Epithelial cell of esophagus (primary cell): ENCODE measurements at regions not wholly inside any gene's neighbourhood (a gene's known extent, or its start where the extent isn't known, plus 50 kb on each side); places are given as distances from the start of the nearest gene placed in this dataset.
A peak's percentile ranks its signal among the peaks of the same experiment; 100 is the strongest.
"Not testable (repeated sequence)": the region's sequence is repeated elsewhere in the genome, so short reads cannot be mapped to it uniquely, and the experiment has no call there.

ENCODE experiments used
- DNase-seq: peaks from one replicate; pipeline ENCODE4 v3.0.0; 2010; ENCODE audit warnings: low read depth
- H3K4me3 ChIP-seq: 2 replicates; pipeline ENCODE4 v1.5.1; 2011; ENCODE audit warnings: mild to moderate bottlenecking, low read length, control low read depth
- TF ChIP-seq, protein P1 (sequence below): IDR thresholded peaks from 2 replicates; pipeline ENCODE4 v1.5.1; 2011; ENCODE audit warnings: low read depth, mild to moderate bottlenecking, low read length, control low read depth, inconsistent platforms; ENCODE audit not compliant: insufficient read depth; ENCODE audit errors: missing control alignments

DNA sequence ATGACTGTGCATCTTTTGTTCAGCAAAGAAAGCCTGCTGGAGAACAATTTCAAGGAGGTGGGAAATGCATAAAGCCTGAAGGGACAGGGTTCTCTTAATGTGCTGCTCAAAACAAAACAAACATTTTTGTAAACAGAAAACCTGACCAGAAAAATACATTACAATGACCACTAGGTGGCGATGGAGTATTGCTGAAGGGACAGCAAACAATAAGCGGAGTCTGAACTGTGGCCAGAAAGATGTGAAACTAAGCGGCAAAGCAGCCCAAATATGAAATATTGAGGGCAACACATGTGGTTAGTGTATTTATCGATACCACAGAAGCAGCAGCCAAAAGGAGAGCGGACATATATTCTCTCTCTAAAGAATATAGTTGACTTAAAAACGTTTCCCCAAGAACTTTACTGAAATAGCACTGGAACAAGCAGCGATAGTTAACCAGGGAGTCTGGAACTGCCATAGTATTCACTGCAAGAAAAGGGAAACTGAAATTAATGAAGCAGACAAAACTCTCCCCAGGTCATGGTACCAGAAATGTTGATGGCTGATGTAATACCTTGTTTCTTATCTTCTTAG lies 1814.2 kb upstream of the DEFB115 start:
- not testable (repeated sequence) for H3K4me3 ChIP-seq
- TF ChIP-seq, protein P1, sequence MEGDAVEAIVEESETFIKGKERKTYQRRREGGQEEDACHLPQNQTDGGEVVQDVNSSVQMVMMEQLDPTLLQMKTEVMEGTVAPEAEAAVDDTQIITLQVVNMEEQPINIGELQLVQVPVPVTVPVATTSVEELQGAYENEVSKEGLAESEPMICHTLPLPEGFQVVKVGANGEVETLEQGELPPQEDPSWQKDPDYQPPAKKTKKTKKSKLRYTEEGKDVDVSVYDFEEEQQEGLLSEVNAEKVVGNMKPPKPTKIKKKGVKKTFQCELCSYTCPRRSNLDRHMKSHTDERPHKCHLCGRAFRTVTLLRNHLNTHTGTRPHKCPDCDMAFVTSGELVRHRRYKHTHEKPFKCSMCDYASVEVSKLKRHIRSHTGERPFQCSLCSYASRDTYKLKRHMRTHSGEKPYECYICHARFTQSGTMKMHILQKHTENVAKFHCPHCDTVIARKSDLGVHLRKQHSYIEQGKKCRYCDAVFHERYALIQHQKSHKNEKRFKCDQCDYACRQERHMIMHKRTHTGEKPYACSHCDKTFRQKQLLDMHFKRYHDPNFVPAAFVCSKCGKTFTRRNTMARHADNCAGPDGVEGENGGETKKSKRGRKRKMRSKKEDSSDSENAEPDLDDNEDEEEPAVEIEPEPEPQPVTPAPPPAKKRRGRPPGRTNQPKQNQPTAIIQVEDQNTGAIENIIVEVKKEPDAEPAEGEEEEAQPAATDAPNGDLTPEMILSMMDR, result peak; percentile 46
- peak; percentile 23 for DNase-seq

DNA sequence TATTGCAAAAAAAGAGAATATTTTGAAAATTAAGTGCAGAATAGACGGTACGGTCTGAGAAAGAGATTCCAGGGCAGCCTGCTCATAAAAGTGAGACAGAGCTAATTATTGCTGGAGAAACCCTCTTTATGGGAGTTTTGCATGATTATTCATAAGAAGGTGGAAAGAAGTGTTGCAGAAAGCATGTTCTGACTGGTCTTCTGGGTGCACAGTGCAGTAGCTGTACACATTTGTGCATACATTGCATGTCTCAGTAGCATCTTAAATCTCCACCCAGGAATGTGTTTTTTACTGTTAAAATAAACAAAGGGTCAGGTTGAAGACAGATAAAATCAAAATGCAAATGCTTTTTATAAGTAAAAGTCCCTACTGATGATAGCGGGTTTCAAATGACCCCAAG lies 1813.6 kb upstream of the DEFB115 start:
- peak; percentile 14 for DNase-seq
- TF ChIP-seq, protein P1, result no peak
- H3K4me3 ChIP-seq, result no peak overlapping the region

DNA sequence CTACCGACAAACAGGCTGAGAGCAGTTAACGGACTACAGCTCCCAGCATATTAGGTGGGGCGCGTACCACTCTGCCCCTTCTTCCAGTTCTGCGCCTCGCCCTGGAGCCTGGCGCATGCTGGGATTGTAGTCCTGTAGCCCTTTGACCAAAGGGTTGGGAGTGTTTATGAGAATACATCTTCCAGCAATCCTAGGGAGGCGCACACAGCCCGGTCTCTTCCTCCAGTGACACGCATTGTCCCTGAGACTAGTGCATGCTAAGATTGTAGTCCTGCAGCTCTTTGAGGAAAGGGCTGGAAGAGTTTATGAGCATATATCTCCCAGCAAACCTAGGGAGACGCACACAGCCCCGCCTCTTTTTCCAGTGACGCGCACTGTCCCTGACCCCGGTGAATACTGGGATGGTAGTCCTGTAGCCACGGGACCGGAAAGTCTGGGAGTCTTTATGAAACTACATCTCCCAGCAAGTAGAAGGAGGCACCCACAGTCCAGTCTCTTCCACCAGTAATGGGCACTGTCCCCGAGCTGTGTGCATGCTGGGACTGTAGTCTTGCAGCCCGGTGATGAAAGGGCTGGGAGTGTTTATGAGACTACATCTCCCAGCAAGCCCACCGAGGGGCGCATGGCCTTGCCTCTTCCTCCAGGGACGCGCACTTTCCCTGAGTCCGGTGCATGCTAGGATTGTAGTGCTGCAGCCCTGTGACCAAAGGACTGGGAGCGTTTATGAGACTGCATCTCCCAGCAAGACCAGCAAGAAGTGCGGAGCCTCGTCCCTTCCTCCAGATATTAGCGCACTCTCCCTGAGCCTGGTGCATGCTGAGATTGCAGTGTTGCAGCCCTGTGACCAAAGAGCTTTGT lies 1812.2 kb upstream of the DEFB115 start:
- peak overlapping the region; percentile 26 for H3K4me3 ChIP-seq
- peak; percentile 65 for DNase-seq

DNA sequence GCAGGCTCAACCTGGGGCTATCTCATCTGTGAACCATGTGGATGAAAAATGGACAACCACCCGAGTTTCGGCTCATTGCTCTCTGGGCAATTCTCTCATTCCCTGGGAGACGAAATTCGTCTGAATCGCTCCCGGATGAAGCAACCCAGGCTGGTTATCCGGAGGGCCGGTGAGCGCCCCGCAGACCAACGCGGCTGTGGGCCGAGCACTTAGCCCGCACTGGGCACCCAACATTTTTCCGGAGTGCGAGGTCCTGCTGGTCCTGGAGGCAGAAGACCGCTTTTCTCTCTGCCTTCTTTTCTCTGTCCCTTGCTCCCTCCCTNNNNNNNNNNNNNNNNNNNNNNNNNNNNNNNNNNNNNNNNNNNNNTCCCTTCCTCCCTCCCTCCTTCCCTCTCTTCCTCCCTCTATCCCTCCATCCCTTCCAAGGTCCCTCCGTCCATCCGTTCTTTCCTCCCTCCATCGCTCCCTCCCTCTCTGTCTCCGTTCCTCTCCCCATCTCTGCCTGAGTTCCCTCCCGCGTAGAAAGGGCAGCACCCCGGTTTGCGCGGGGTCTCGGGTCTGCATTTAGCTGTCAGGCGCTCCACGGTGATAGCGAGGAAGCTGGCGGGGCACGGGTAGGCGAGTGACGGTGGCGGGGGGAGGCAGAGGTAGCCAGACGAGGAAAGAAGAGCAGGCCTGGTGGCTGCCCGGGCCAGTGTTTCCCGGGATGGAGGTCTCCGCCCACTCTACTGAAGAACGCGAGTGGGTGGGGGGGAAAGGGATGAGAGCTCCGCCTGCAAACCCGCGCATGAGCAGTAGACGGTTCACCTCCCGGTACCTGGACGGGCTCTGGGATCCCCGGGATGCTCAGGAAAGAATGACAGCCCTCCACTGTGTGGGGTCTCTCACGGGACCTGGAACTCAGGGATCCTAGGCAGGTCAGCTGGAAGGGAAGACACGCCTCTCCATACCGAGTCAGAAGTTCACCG lies 1809.7 kb upstream of the DEFB115 start:
- H3K4me3 ChIP-seq, DNase-seq: not testable (repeated sequence)

DNA sequence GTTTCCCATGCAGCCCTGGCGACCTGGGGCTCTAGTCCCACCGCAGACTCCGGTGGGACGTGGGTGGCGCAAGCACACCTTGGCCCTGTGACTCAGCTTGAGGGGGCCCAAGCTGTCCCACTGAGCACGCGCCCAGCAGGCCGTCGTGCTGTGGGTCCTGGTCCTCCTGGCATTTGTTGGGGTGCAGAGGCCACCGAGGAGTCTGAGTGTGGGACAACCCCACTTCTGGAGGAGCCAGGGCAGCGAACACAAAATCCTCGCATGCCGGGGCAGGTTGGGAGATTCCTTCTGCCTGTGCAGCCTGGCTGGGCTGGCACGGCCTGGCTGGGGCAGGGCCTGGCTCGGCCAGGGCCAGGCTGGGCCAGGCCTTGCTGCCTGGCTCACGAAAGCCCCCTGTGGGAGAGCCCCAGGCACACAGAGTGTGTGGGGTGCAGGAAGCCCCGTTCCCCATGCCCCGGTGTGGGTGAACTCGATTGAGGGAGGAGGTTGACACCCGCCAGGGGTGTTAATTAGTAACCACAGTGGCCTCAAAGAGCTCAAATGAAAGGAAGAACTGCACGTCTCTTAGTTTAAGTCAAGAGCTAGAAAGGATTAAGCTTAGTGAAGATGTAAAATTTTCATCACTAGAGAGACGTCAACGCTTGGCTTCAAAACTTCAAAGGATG lies 1808.5 kb upstream of the DEFB115 start:
- TF ChIP-seq, protein P1, result no peak
- DNase-seq, result no peak
- no peak overlapping the region for H3K4me3 ChIP-seq

DNA sequence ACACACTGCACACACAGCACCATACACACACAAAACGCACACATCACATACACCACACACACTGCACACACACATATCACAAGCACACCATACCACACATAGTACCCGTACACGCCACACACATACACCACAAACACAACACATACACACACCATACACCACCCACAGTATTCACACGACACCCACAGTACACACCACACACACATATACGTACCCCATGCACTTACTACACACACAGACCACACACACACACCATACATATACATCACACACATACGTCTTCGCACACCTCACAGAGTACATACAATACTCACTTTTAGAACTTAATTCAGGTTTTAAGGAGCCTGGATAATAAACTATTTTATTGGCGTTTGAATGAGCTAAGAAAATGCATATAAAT lies 1805.3 kb upstream of the DEFB115 start:
- no peak for DNase-seq
- TF ChIP-seq, protein P1, result no peak

DNA sequence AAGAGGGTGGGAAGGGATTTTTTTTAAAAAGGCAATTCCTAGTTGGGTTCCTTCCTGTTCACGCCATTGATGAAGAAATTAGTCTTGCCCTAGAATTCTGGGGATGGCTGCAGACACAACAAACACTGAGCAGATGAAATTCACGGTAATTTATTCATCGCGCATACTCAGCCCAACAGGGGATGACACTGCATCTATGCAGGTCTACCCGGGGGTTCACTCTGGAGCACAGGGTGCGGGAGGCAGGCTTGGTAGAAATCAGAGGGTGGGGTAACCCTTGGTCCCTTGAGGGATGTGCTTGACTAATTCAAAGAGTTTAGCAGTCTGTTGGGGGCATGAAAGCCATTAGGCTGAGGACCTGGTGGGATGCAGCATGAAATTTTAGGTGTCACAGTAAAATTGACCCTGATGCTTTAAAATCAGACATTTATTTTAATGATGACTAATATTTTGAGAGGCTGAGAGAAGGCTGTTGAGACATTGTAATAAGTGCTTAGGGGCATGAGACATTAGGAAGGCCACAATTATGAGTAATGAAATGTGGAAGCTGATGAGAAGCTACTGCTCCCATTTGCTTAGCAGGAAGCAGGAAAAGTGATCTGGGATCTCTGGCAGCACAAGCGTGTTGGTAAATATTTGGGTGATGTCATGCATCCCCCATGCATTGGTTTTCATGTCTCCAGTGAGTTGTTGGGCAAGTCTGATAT lies 1800.3 kb upstream of the DEFB115 start:
- H3K4me3 ChIP-seq, result not testable (repeated sequence)
- peak; percentile 14 for DNase-seq

More for the DNA sequence above, 1805.3 kb upstream of the DEFB115 start:
- H3K4me3 ChIP-seq, result no peak overlapping the region
